GM12874 (cell line): ENCODE measurements at regions not wholly inside any gene's neighbourhood (a gene's known extent, or its start where the extent isn't known, plus 50 kb on each side); places are given as distances from the start of the nearest gene placed in this dataset.

ENCODE experiments used
- CTCF ChIP-seq: IDR thresholded peaks from 2 replicates; pipeline ENCODE4 v1.5.1; 2011; ENCODE audit warnings: low read depth, mild to moderate bottlenecking, control low read depth, low read length, moderate library complexity; ENCODE audit not compliant: insufficient read depth

GRCh38 chr15:47157827-47158226 lies 559.5 kb upstream of the SEMA6D start:
- TF ChIP-seq CTCF = no peak

- no peak for TF ChIP-seq CTCF
Observed at GRCh38 chr15:47158573-47158972, 558.7 kb upstream of the SEMA6D start.

- no peak for TF ChIP-seq CTCF
Observed at GRCh38 chr15:47177177-47177576, 540.1 kb upstream of the SEMA6D start.

- TF ChIP-seq CTCF = no peak
Observed at GRCh38 chr15:47179988-47180387, 537.3 kb upstream of the SEMA6D start.

- TF ChIP-seq CTCF = no peak
Observed at GRCh38 chr15:47182818-47183217, 534.5 kb upstream of the SEMA6D start.

GRCh38 chr15:47184003-47184907 lies 533.0 kb upstream of the SEMA6D start:
- no peak for TF ChIP-seq CTCF

GRCh38 chr15:47184908-47185801 lies 532.1 kb upstream of the SEMA6D start:
- no peak for TF ChIP-seq CTCF
